HepG2 (cell line): ENCODE measurements at regions not wholly inside any gene's neighbourhood (a gene's known extent, or its start where the extent isn't known, plus 50 kb on each side); places are given as distances from the start of the nearest gene placed in this dataset.

Source experiments
- ATAC-seq: fragments of 200-7000 bp; cut with Tn5 transposase; 3 replicates; pipeline ENCODE4 v1.9.1; 2020; ENCODE audit warnings: mild to moderate bottlenecking, moderate library complexity
- BruUV-seq: library from RNA; stranded (reverse); fragments of 400-500 nt; replicated peaks from 2 replicates; lab custom pipeline; 2021; lab: Mats Ljungman, UMichigan
- CTCF ChIA-PET: fragments of 300-600 bp; formaldehyde crosslinking; extraction: SDS; loops from one replicate; lab custom pipeline; 2021; ENCODE audit warnings: low total read pairs, inconsistent platforms, low intra/inter-chr PET ratio; lab: Yijun Ruan, JAX
- POLR2A ChIA-PET: fragments of 350-600 bp; sonication (Branson Sonifier 250); formaldehyde crosslinking; loops from one replicate; lab custom pipeline; 2020; ENCODE audit warnings: antibody characterized with exemption, inconsistent platforms; lab: Yijun Ruan, JAX
- DNase-seq: peaks from one replicate; pipeline ENCODE4 v3.0.0-alpha.2; 2015; ENCODE audit warnings: low spot score
- FAIRE-seq: peaks from 3 replicates; lab custom pipeline; 2011; peaks lifted over from hg19 to GRCh38; lab: Jason Lieb, UNC
- H2AFZ ChIP-seq: one replicate; pipeline ENCODE4 v1.6.1; 2011; ENCODE audit warnings: low read length, inconsistent platforms
- H3K27ac ChIP-seq: fragments of 300-600 bp; 3 replicates; pipeline ENCODE4 v1.8.0; 2011; ENCODE audit warnings: mixed run types, mild to moderate bottlenecking, mixed read lengths, low read length, inconsistent platforms; ENCODE audit not compliant: insufficient read depth; ENCODE audit errors: extremely low read length
- H3K27me3 ChIP-seq, 2 experiments: fragments of 200-600 bp in 1 of 2; 2 replicates in 1 of 2; 3 replicates in 1 of 2; pipeline versions ENCODE4 v1.6.0 to v1.8.0; 2011; ENCODE audit warnings: low read length in 2 of 2, mild to moderate bottlenecking in 2 of 2, moderate library complexity in 2 of 2, inconsistent platforms in 1 of 2; ENCODE audit not compliant: insufficient read depth in 2 of 2, control insufficient read depth in 1 of 2
- H3K36me3 ChIP-seq, 2 experiments: fragments of 200-600 bp in 1 of 2; replicated peaks in 1 of 2; 2 replicates in 1 of 2; 3 replicates in 1 of 2; pipeline versions ENCODE4 v1.5.1 to v1.8.0; 2011; ENCODE audit warnings: low read length in 2 of 2, inconsistent platforms in 1 of 2; ENCODE audit not compliant: insufficient read depth in 2 of 2, control insufficient read depth in 1 of 2
- H3K4me1 ChIP-seq: 2 replicates; pipeline ENCODE4 v1.5.1; 2012; ENCODE audit warnings: low read length, inconsistent platforms; ENCODE audit not compliant: insufficient read depth
- H3K4me2 ChIP-seq: 2 replicates; pipeline ENCODE4 v1.6.0; 2011; ENCODE audit warnings: low read depth, low read length, inconsistent platforms
- H3K4me3 ChIP-seq, 3 experiments: fragments of 200-600 bp in 1 of 3; sonication (generic), shearing (Covaris generic) in 1 of 3; replicated peaks in 1 of 3; 2 replicates each; pipeline ENCODE4 v1.5.1; 2011 to 2016; ENCODE audit warnings: low read length in 3 of 3, inconsistent platforms in 2 of 3, low read depth in 2 of 3, mild to moderate bottlenecking in 2 of 3, control low read depth in 1 of 3, mixed read lengths in 1 of 3; ENCODE audit not compliant: insufficient read depth in 1 of 3
- H3K79me2 ChIP-seq: one replicate; pipeline ENCODE4 v1.6.1; 2011; ENCODE audit warnings: low read length, inconsistent platforms; ENCODE audit not compliant: insufficient read depth
- H3K9ac ChIP-seq: 2 replicates; pipeline ENCODE4 v1.6.0; 2011; ENCODE audit warnings: mild to moderate bottlenecking, low read depth, low read length, inconsistent platforms; ENCODE audit not compliant: insufficient read depth
- H3K9me3 ChIP-seq: 2 replicates; pipeline ENCODE4 v1.5.1; 2012; ENCODE audit warnings: mild to moderate bottlenecking, low read length
- H4K20me1 ChIP-seq: 2 replicates; pipeline ENCODE4 v1.6.0; 2011; ENCODE audit warnings: inconsistent platforms, mild to moderate bottlenecking, low read length, moderate library complexity; ENCODE audit not compliant: insufficient read depth
- HNF1A ChIP-seq, 2 experiments: sonication (generic) in 1 of 2; formaldehyde crosslinking in 1 of 2; IDR thresholded peaks; 2 replicates each; pipeline versions ENCODE4 v1.4.0 to v1.6.1; 2016 to 2020; ENCODE audit warnings: borderline replicate concordance in 1 of 2, low read depth in 1 of 2, mild to moderate bottlenecking in 1 of 2, missing genetic modification reagents in 1 of 2
- JUNB ChIP-seq: sonication (generic); formaldehyde crosslinking; IDR thresholded peaks from 2 replicates; pipeline ENCODE4 v1.8.0; 2022; ENCODE audit warnings: missing genetic modification reagents, mild to moderate bottlenecking, borderline replicate concordance
- KDM5B ChIP-seq: sonication (generic); formaldehyde crosslinking; IDR thresholded peaks from 2 replicates; pipeline ENCODE4 v1.4.0; 2020; ENCODE audit warnings: missing genetic modification reagents, mild to moderate bottlenecking, borderline replicate concordance
- PHF21A ChIP-seq: sonication (generic); formaldehyde crosslinking; IDR thresholded peaks from 2 replicates; pipeline ENCODE4 v1.5.0; 2020; ENCODE audit warnings: mild to moderate bottlenecking, missing genetic modification reagents
- SNAPC4 ChIP-seq: sonication (generic); formaldehyde crosslinking; IDR thresholded peaks from 2 replicates; pipeline ENCODE4 v1.4.0; 2020; ENCODE audit warnings: mild to moderate bottlenecking, missing genetic modification reagents
- ZBTB14 ChIP-seq: sonication (generic); formaldehyde crosslinking; IDR thresholded peaks from 2 replicates; pipeline ENCODE4 v1.4.0; 2020; ENCODE audit warnings: missing genetic modification reagents
- ZBTB37 ChIP-seq: sonication (generic); formaldehyde crosslinking; IDR thresholded peaks from 2 replicates; pipeline ENCODE4 v1.4.0; 2020; ENCODE audit warnings: mild to moderate bottlenecking, missing genetic modification reagents
- ZFP36 ChIP-seq: fragments of 150-350 bp; IDR thresholded peaks from 2 replicates; pipeline ENCODE4 v1.6.1; 2018; ENCODE audit warnings: borderline replicate concordance, low read length, low read depth; ENCODE audit not compliant: partially characterized antibody
- ZFP62 ChIP-seq: sonication (generic); formaldehyde crosslinking; IDR thresholded peaks from 2 replicates; pipeline ENCODE4 v1.4.0; 2020; ENCODE audit warnings: missing genetic modification reagents
- ZNF138 ChIP-seq: sonication (generic); formaldehyde crosslinking; IDR thresholded peaks from 2 replicates; pipeline ENCODE4 v1.5.0; 2020; ENCODE audit warnings: mild to moderate bottlenecking, low read depth, missing genetic modification reagents
- ZNF33B ChIP-seq: sonication (generic); formaldehyde crosslinking; IDR thresholded peaks from 2 replicates; pipeline ENCODE4 v1.5.1; 2020; ENCODE audit warnings: mild to moderate bottlenecking, missing genetic modification reagents
- ZNF543 ChIP-seq: sonication (generic); formaldehyde crosslinking; IDR thresholded peaks from 2 replicates; pipeline ENCODE4 v1.4.0; 2020; ENCODE audit warnings: mild to moderate bottlenecking, missing genetic modification reagents
- ZSCAN29 ChIP-seq: sonication (generic); formaldehyde crosslinking; conservative IDR thresholded peaks from 2 replicates; pipeline ENCODE4 v1.4.0; 2020; ENCODE audit warnings: mild to moderate bottlenecking, missing genetic modification reagents
- WGBS: methylation state at CpG from one replicate; pipeline ENCODE4 v1.1.6; 2017; ENCODE audit warnings: low lambda C conversion rate; 5-methylcytosine and 5-hydroxymethylcytosine counted together
- in situ Hi-C: cut with HindIII; loops from 2 replicates; pipeline ENCODE4 v1.10.0; 2017; ENCODE audit warnings: low pct_unique_long_range_greater_than_20kb; ENCODE audit not compliant: extremely low pct_ligation_motif_present
- intact Hi-C: fragments of 100-400 bp; cut with micrococcal nuclease; formaldehyde crosslinking; loops from one replicate; pipeline ENCODE4 v1.10.0; 2022; ENCODE audit not compliant: unreplicated experiment

GRCh38 chr15:62445244-62445643 is 280.2 kb upstream of the C2CD4B start:
- FAIRE-seq (no peak), ATAC-seq (no peak), DNase-seq (no peak)
- Histone ChIP-seq H3K27ac (no peak overlapping the region), H2AFZ (no peak overlapping the region), H3K4me3 (no peak overlapping the region), H3K27me3 (no peaks in the 10 kb centered on the region), H3K9me3 (no peaks in the 10 kb centered on the region), H3K36me3 (no peaks in the 10 kb centered on the region; a peak in 1 of 5 replicates), H3K79me2 (no peaks in the 10 kb centered on the region), H3K4me1 (peaks cover 3% of the 10 kb centered on the region), H3K4me2 (no peak overlapping the region), H4K20me1 (no peaks in the 10 kb centered on the region), H3K9ac (no peak overlapping the region)
- no TSS peak for BruUV-seq
- intact Hi-C loops = no loop called here
- WGBS = 84% methylated on average over 2 of the region's 2 CpGs
- CTCF ChIA-PET = no interaction called here
- POLR2A ChIA-PET = no interaction called here
- in situ Hi-C loops = no loop called here
- TF ChIP-seq HNF1A (IDR thresholded peaks at IDR 0.05; ENCODE audit: low read depth) (no peak), HNF1A (CRISPR knock-in tag; IDR thresholded peaks at IDR 0.05; ENCODE audit: borderline replicate concordance) (no peak), JUNB (CRISPR knock-in tag) (no peak), ZFP36 (no peak), KDM5B (CRISPR knock-in tag) (no peak), ZNF138 (no peak), ZBTB37 (CRISPR knock-in tag) (no peak), ZNF33B (CRISPR knock-in tag) (no peak), PHF21A (CRISPR knock-in tag) (no peak), ZNF543 (no peak), ZFP62 (CRISPR knock-in tag) (no peak), SNAPC4 (CRISPR knock-in tag) (no peak), ZSCAN29 (CRISPR knock-in tag) (no peak), ZBTB14 (CRISPR knock-in tag) (no peak)
